ENCODE measurements at regions not wholly inside any gene's neighbourhood (a gene's known extent, or its start where the extent isn't known, plus 50 kb on each side); places are given as distances from the start of the nearest gene placed in this dataset.

DNA sequence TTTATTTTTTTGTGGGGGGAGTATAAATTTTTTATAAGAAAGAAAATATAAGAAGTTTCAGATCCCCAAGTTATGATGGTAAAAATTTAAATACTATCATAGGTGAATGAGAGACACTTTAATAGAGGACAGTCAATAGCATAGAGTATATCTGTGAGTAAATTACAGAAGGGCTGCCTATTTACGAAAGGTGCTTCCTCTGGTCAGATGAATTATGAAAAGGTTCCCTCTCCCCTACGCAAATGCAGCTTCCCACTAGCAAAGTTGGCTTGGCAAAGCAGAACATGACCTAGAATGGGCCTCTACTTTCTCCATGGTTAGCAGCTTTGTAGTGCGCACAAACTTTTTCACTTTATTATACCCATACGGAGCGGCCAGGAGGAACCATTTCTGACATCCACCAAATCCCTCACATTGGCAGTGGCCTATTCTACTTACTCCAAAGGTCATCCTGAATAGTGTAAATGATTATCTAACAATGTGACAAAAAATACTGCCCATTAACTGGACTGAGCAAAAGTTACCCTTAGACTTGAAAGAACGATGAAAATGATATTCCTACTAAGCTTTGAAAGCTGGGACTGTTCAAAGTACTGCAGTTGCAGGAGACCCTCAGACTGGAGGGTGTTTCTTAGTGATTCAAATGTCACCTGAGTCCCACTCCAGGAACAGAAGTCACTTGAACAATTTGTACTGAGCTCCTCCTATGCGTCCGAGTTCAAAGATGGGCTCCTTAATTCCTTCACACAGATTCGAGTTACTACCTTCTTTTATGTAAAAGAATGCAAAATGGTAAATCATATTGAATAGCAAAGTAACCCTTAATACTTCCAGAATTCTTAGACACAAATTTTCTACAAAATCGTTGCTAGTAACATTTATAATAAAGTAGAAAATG, 148.5 kb downstream of the NOL4 start:
- no peak for DNase-seq

- no peak for DNase-seq
Observed at GRCh38 chr18:34061226-34061625, 163.5 kb downstream of the NOL4 start.

GRCh38 chr18:34055227-34055626, 169.5 kb downstream of the NOL4 start:
- DNase-seq = no peak

DNA sequence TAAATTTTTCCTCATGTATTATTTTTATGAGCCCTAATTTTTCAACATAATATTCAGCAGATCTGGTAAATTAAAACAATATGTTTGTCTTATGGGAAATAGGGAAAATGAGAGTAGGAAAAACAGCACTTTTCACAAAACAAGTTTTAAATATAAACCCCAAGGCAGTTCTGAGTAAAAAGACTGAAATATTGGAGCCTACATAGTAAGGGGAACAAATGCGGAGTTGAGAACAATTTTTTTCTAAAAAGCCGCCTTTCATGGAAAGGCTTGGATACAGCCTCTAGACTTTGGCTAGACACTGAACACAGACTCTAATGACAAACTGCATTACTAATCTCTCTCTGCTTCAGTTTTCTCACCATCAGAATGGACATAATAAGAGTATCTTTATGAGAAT, 174.1 kb downstream of the NOL4 start:
- DNase-seq = no peak

- DNase-seq = no peak
Observed at GRCh38 chr18:34049511-34049910, 175.2 kb downstream of the NOL4 start.

GRCh38 chr18:34048423-34048822, 176.3 kb downstream of the NOL4 start:
- no peak for DNase-seq

- DNase-seq = no peak
Observed at GRCh38 chr18:34042423-34043146, 182.1 kb downstream of the NOL4 start.

DNA sequence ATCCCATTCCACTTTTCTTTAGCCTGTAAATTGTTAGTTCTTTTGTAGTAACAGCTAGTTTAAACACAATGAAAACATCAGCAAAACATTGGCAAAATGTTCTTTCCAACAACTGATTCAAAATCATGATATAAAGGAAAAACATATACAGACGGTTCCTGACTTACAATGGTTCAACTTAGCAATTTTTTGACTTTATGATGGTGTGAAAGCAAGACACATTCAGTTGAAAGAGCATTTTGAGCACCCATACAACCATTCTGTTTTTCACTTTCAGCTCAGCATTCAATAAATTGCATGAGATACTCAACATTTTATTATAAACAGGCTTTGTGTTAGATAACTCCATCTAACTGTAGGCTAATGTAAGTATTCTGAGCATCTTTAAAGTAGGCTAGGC, 185.1 kb downstream of the NOL4 start:
- DNase-seq = no peak

DNA sequence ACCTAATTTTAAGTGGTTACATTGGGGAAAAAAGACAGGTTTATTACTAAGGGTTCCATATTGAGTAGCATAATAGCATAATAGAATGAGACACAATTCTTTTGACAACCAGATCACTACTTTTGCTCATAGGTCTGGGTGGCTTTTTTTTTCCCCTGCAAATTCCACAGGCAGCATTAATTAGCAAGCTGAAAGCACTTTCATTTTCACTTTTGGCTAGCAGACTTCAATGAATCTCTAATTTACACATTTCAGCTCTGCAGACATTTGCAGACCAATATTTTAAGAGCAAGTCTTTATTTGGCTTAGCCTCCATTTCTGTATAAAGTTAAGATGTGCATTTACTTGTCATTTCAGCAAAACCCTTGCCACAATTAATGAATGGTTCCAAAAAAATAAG, 185.5 kb downstream of the NOL4 start:
- no peak for DNase-seq

DNA sequence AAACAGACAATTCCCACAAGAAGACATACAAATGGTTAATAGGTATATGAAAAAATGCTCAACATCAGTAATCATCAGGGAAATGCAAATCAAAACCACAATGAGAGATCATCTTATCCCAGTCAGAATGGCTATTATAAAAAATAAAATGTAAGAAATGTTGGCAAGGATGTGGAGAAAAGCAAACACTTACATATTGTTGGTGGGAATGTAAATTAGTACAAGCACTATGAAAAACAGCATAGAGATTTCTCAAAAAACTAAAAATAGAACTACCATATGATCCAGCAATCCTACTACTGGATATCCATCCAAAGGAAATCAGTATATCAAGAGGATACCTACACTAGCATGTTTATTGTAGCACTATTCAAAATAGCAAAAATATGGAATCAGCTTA, 186.6 kb downstream of the NOL4 start:
- no peak for DNase-seq

- DNase-seq = no peak
Observed at GRCh38 chr18:34033968-34034367, 190.7 kb downstream of the NOL4 start.

DNA sequence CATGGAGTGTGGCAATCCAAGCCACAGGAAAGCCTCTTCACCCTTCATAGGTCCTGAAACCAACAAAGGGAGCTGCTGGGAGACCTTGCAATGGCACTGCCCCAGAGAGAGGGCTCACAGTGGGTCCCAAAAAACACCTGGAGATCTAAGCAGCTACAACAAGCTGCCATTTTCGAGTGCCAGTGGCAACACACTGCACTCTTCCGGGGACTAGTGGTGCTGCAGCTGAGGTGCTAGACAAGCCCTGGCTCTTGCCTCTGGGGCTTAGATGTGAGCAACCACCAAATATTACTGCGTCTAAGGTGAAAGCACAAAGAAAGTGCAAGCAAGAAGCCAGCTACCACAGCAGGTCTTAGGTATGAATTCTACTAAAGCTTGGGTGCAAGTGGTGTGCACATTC, 192.9 kb downstream of the NOL4 start:
- no peak for DNase-seq

- no peak for DNase-seq
Observed at GRCh38 chr18:34028324-34028723, 196.4 kb downstream of the NOL4 start.

GRCh38 chr18:34025191-34025801, 199.4 kb downstream of the NOL4 start:
- DNase-seq = no peak

DNA sequence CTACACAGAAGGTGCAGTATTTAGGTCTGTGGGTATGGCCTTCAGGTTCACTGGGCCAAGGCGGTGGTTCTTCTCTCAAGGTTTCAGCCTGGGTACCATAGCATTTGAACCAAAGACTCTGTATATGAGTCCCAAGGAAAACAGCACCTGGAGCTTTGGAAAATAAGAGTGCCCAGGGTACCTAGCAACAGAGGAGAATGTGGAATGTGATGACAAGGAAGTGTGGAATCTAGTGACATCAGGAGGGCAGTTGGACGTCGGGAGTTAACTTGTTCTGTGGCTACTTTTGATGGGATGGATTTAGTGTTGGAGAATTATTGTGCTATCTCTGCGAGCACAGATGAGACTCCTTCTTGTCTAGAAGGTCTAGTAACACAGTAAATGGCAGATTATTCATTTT, 201.2 kb downstream of the NOL4 start:
- DNase-seq = no peak

GRCh38 chr18:34018336-34018735, 206.4 kb downstream of the NOL4 start:
- DNase-seq = no peak

DNA sequence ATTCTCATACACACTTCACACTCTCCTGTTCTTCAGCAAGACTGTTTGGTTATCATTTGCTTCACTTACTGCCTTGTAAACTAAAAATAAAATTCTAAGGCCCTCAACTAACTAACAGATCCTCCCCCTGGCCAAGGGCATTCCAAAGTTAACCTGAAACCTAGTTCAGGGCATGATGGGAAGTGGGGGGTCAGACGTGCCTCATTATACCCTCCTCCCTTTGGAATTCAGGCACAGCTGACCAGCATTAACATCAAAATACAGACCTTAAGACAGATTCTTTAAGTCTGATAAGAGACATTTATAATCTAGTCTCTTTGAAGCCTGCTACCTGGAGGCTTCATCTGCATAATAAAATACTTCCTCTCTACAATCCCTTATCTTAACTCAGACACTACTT, 221.0 kb downstream of the NOL4 start:
- no peak for DNase-seq

DNA sequence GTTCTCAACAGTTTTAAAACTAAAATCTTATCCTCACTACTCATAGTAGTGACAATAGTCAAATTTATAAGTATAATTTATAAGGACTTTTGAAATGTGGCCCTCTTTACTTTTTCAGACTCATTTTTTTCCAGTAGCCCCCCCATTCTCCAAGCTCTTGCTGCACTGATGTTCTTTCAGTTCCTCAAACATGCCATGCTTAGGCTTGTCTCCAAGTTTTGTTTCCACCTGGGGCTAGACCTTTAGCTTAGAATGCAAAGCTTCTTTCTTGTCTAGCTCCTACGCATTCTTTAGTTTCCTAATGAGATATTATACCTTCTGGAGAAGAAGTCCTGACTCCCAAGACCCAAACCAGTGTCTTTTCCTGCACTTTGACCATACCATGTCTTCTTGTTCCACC, 222.6 kb downstream of the NOL4 start:
- no peak for DNase-seq

DNA sequence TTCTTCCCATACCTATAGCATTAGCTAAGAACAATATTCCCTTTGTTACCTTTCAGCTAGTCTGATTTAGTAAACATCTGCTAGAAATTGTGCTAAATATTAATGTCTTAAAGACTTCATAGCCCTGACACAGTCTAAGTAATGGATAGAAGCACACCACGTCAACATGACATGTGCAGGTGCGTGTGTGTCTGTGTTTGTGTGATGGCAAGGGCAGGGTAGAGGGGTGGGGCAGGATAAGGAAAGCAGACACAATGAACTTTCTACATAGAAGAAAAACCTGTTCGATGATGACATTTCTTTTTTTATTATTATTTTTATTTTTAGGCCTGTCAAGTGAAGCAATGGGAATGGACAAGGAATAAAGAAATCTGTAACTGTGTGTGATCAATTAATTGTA, 223.3 kb downstream of the NOL4 start:
- DNase-seq = no peak

GRCh38 chr18:33987206-33987605, 237.5 kb downstream of the NOL4 start:
- no peak for DNase-seq

- no peak for DNase-seq
Observed at GRCh38 chr18:33983126-33983525, 241.6 kb downstream of the NOL4 start.

GRCh38 chr18:33960417-33960816, 264.3 kb downstream of the NOL4 start:
- DNase-seq = no peak

DNA sequence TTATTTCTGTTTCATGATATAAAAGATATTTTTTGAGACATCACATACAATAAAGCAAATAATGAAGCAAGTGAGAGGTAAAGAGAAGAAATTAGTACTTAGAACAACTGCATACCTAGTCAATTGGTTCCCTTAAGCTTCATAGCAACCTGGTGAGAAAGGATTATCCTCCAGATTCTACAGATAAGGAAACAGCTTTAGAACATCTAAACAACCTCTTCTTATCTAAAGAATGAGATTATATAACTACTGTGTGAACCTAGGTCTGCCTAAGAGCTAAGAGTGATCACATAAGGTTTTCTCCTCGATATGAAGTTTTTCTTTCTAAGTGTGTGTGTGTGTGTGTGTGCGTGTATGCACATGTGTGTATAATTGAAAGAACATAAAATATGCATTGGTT, 265.1 kb downstream of the NOL4 start:
- no peak for DNase-seq

DNA sequence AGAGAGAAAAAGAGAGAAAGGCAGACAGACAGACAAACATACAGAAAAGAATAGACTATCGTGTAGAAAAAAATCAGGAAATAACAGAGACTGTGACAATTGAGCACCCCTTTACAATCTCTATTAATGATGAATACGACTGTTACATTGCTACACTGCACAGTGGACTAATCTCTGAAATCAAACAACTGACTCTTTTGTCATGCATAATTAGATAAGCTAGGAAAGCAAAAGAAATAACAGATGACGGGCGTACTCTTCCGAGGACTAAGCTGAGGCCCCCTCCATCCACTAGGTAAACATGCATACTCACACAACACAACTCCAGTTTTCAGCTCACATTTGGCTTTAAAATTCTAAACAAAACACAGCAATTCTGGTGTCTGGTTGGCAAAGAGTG, 267.0 kb downstream of the NOL4 start:
- DNase-seq = no peak

Data from CD4-positive, alpha-beta T cell treated with Interleukin-10 for 1 hour (primary cell).